Hematopoietic multipotent progenitor cell treated with erythropoietin and hydrocortisone succinate and interleukin-3 and kit ligand, for 6 days (in vitro differentiated cells): ENCODE measurements at regions not wholly inside any gene's neighbourhood (a gene's known extent, or its start where the extent isn't known, plus 50 kb on each side); places are given as distances from the start of the nearest gene placed in this dataset.
A peak's percentile ranks its signal among the peaks of the same experiment; 100 is the strongest.

ENCODE experiments used
- DNase-seq: peaks from one replicate; pipeline ENCODE4 v3.0.0-alpha.2; 2015

DNA sequence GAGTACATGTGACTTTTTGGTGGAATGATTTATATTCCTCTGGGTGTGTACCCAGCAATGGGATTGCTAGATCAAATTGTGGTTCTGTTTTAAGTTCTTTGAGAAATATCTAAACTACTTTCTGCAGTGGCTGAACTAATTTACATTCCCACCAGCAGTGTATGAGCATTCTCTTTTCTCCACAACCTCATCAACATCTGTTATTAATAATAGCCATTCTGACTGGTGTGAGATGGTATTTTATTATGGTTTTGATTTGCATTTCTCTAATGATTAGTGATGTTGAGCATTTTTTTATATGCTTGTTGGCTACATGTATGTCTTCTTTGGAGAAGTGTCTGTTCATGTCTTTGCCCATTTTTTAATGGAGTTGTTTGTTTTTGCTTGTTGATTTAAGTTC, 267.4 kb upstream of the NT5C1B start:
- no peak for DNase-seq

DNA sequence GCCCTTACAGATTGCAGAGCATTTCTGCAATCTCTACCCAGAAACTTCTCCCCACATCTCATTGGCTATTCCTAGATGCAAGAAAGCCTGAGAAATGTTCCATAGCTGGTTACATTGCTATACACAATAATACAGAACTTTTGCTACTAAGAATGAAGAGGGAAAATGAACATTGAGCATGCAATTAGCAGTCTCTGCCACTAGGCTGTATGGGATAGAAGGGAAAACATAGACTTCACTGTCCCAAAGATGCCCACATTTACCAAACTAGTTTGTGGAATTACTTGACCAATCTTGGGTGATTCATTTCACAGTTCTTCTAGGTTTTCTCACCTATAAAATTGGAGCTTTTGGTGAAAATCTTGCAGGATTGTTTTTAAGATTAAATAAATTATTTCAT, 265.7 kb upstream of the NT5C1B start:
- DNase-seq, result no peak

DNA sequence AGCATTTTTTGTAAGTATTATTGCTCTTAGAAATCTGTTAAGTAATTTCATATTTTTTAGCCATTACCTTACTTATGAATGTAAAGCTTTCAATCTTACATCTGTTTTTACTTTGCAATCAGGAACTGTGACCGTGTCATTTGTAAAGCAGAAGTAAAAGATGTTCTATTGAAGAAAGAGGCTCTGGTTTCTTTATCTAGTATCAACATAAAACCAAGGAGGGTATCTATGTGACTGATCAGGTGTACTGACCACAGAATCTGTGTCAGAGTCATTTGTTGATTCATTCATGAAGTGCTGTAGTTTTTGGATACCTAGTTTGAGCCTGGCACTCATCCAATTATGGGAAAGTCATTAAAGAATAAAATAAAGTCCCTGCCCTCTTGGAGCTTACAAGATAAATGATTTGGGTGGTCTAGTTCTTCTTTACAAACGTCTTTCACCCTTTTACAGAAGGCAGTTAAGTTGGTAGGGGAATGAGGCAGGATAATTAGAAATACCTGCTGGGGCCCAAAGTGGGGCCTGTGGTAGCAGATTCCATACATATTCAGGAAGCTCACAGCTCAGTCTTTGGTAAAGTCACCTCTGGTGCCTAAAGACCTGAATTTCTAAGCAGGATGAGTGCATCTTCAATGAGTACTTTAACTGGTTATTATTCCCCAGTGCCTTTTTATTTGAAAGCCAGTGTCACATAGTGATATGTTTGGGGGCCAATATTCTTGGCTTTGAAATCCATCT, 260.6 kb upstream of the NT5C1B start:
- DNase-seq, result peak; percentile 2

DNA sequence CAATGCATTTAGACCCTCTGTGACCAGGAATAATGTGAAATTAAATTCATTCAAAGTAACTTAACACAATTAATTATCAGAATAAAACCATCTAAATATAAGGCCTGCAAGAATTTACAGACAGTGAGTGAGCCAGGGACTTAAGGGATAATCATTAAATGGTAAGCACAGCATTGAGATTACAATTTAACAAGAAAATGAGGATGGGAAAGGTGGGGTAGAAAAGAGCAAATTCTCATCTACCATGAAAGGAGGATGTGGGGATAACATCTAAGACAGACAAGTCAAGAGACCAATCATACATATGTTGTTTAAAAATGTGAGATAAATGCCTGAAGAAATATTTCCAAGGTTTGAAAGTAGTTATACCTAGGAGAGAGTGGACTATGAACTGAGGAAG, 259.3 kb upstream of the NT5C1B start:
- no peak for DNase-seq

- no peak for DNase-seq
Observed at GRCh38 chr2:18845854-18846445, 256.6 kb upstream of the NT5C1B start.

DNA sequence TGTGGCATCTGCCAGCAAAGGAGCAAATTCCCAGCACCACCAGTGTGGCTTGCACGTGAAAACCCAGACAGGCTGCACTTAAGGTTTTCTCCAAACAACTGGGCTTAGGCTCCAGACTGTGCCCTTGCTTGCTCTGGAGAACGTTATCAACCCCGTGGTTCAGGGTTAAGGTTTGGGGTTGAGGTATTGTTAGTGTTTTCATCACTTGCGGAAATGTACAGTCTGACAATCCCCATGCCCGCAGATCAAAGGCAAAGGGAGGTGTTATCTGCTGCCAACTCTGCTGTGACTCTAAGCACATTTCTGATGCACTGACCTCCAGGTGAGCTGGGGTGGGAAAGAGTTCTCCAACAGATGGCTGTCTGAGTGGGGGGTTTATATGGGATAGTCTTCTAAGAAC, 253.5 kb upstream of the NT5C1B start:
- no peak for DNase-seq

GRCh38 chr2:18841248-18842150, 252.1 kb upstream of the NT5C1B start:
- DNase-seq, result no peak

DNA sequence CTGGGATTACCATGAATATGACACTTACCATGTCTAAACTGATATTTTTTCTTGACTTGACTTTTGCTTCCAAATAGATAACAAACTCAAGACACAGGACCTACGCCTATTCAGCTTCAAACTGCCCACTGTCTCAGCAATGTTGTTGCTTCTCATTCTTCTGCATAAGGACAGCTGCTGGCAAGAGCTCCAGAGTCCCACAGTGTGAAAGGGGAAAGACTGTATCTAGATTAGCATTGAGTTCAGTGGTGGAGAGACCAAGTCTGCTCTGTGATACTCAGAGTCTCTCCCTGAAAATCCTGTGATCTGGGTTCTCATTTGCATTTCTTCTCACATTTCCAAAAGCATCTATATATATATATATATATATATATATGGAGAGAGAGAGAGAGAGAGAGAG, 247.9 kb upstream of the NT5C1B start:
- no peak for DNase-seq

DNA sequence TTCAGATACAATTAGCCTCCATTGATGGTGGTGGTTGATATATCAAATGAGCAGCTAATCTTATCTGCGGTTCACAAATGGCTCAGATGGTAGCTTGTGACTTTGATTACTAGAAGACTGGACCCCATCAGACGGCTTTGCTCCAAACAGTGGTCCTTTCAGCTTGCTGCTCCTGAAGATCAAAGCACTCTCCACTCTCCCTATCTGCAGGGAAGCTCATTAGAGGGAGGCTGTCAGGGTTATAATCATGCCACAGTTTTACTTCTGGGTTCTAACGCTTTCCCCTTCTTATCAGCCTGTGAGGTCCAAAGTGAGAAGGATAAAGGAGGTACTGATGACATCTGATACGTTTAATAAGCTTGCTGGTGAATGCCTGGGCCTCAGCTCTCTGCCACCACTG, 247.1 kb upstream of the NT5C1B start:
- no peak for DNase-seq

DNA sequence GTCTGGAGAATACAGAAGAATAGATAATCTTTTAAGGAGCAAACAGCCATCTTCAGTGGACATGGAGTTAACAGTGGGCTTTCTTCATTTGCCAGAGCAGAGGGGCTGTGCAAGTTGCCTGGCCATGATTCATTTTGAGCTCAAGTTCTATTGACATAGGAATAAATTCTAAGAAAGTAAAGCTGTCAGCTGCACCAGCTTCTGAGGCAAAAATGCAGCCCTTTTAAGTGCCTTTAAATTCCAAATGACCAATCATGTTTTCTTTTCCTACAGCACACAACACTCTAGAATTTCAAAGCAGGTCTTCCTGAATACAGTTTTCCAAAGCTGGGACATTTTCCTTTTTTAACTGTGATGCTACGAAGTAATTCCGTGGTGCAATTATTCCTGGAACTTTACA, 246.4 kb upstream of the NT5C1B start:
- no peak for DNase-seq

- DNase-seq, result no peak
Observed at GRCh38 chr2:18834341-18834740, 245.0 kb upstream of the NT5C1B start.

- no peak for DNase-seq
Observed at GRCh38 chr2:18833941-18834340, 244.6 kb upstream of the NT5C1B start.

DNA sequence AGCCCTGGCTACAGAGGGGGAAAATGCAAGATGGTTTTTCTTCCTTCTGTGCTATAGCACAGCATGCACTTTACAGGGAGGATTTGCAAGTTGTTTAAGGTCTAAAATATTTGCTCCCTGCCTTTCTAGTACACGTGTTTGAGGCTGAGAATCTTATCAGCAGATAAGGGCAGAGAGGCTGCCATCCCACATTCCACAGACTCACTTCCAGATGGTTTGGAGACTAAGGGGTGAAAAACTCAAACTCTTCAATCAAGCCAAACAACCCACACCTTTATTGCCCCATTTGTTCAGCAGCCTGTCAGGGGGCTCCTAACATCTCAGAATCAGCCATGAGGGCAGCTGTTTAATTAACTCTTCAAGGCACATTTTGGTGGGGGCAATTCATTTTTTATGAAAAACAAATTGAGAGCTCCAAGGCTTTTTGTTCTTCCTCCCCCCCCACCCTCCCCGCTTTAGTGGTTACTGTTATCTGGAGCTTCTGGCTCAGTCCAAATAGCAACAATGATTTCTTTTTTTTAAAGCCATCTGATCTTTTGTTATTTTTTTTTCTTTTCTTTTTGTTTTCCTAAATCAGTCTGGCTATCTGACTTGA, 242.6 kb upstream of the NT5C1B start:
- no peak for DNase-seq

GRCh38 chr2:18830962-18831361, 241.6 kb upstream of the NT5C1B start:
- no peak for DNase-seq

GRCh38 chr2:18829976-18830375, 240.6 kb upstream of the NT5C1B start:
- DNase-seq, result no peak

- no peak for DNase-seq
Observed at GRCh38 chr2:18829251-18829902, 240.0 kb upstream of the NT5C1B start.

DNA sequence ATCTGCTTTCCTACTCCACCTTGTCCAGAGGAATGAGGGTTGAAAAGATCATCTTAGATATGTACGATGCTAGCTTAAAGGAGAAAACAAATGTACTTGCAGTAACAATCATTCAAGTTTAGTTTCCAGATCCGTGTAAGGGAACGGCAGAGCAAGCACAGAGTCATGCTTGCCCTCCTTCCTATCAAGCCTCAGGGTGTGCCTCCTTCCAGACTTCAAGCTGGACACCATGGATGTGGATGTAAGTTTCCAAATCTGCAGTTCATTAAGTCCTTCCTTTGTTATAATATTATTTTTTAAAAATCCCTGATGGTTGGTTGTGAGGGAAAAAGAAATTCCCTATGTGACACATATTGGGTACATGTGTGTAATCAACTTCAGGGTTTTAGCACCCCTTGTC, 238.9 kb upstream of the NT5C1B start:
- no peak for DNase-seq

GRCh38 chr2:18825838-18826237, 236.5 kb upstream of the NT5C1B start:
- no peak for DNase-seq

DNA sequence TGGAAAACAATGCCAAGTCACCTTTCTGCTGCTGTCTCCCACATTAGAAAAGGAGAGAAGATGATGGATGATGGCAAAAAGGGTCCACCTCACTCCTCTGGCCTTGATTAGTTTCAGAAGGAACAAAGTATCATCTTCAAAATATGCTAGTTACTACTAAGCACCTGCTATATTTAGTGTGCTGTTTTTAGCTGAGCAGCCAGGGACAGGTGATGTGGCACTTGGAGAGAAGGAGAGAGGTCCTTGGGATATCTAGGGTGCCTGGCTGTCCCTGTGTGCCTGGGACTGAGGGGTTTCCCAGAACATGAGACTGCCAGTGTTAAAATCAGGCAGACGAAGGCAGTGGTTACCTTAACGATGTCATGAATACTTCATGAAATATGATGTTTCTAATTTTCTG, 235.5 kb upstream of the NT5C1B start:
- no peak for DNase-seq

DNA sequence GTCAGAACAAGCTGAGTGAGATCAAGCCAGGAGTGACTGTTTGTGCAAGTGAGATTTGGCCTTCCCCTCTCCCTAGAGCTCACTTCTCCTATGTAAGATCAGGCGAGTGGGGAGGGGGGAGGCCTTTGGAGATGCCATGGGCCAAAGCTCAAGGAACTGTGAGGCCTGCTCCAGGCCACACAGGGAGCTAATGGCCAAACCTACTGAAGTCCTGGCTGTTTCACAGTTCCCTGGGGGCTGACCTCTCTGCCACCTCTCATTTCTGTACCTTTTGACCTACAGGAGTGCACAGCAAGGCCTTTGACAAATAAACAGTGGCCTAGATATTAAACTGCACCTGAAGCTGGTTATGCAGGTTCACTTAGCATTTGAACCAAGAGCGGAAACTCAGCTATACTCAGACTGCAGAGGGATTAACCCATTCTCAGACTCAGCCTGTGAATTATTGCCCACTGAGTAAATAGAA, 235.0 kb upstream of the NT5C1B start:
- no peak for DNase-seq

- DNase-seq, result no peak
Observed at GRCh38 chr2:18821431-18821830, 232.1 kb upstream of the NT5C1B start.

- DNase-seq, result no peak
Observed at GRCh38 chr2:18820966-18821365, 231.6 kb upstream of the NT5C1B start.

- no peak for DNase-seq
Observed at GRCh38 chr2:18819566-18819965, 230.2 kb upstream of the NT5C1B start.
